Natural killer cell (primary cell): ENCODE measurements at regions not wholly inside any gene's neighbourhood (a gene's known extent, or its start where the extent isn't known, plus 50 kb on each side); places are given as distances from the start of the nearest gene placed in this dataset.

Experiments
- ATAC-seq, 3 donors: fragments of 150-1000 bp in 2 of 3; fragments of 200-7000 bp in 1 of 3; cut with Tn5 transposase; 1 replicate in 1 of 3; 2 replicates in 2 of 3; pipeline ENCODE4 v1.10.0; 2021; ENCODE audit warnings: mild to moderate bottlenecking in 2 of 3, moderate library complexity in 2 of 3
- DNase-seq, 2 donors: peaks; one replicate each; pipeline versions ENCODE4 v3.0.0 to v3.0.0-alpha.2; 2013 to 2021; ENCODE audit warnings: mixed read lengths in 1 of 2
- H3K27ac ChIP-seq: one replicate; pipeline ENCODE4 v1.5.1; 2013; ENCODE audit warnings: mild to moderate bottlenecking, low read length
- H3K27me3 ChIP-seq: one replicate; pipeline ENCODE4 v1.6.1; 2013; ENCODE audit warnings: low read length; ENCODE audit not compliant: control insufficient read depth, insufficient read depth
- H3K36me3 ChIP-seq: one replicate; pipeline ENCODE4 v1.6.1; 2013; ENCODE audit warnings: low read length; ENCODE audit not compliant: control insufficient read depth, insufficient read depth
- H3K4me1 ChIP-seq: one replicate; pipeline ENCODE4 v1.6.1; 2013; ENCODE audit warnings: low read length; ENCODE audit not compliant: control insufficient read depth, insufficient read depth
- H3K4me3 ChIP-seq: one replicate; pipeline ENCODE4 v1.5.1; 2013; ENCODE audit warnings: low read length
- H3K9me3 ChIP-seq: one replicate; pipeline ENCODE4 v1.6.1; 2013; ENCODE audit warnings: low read length; ENCODE audit not compliant: control insufficient read depth, insufficient read depth
- H3K27ac Mint-ChIP-seq, 2 donors: one replicate each; pipeline ENCODE4 v1.8.0; 2022; ENCODE audit warnings: mild to moderate bottlenecking in 2 of 2, mixed read lengths in 2 of 2, moderate library complexity in 1 of 2
- H3K27me3 Mint-ChIP-seq, 2 donors: one replicate each; pipeline ENCODE4 v1.8.0; 2022; ENCODE audit warnings: low read depth in 2 of 2, mixed read lengths in 2 of 2
- H3K36me3 Mint-ChIP-seq: one replicate; pipeline ENCODE4 v1.8.0; 2022; ENCODE audit warnings: mixed read lengths
- H3K4me1 Mint-ChIP-seq, 2 donors: one replicate each; pipeline ENCODE4 v1.8.0; 2022; ENCODE audit warnings: mixed read lengths in 2 of 2
- H3K4me3 Mint-ChIP-seq: one replicate; pipeline ENCODE4 v1.8.0; 2022; ENCODE audit warnings: mild to moderate bottlenecking, moderate library complexity, mixed read lengths
- H3K9me3 Mint-ChIP-seq, 2 donors: one replicate each; pipeline ENCODE4 v1.8.0; 2022; ENCODE audit warnings: mixed read lengths in 2 of 2
- WGBS: methylation state at CpG from one replicate; pipeline ENCODE4 v1.1.7; 2013; ENCODE audit warnings: missing lambda C conversion rate; ENCODE audit not compliant: insufficient coverage; 5-methylcytosine and 5-hydroxymethylcytosine counted together
- intact Hi-C: fragments of 100-400 bp; cut with micrococcal nuclease; formaldehyde crosslinking; loops from one replicate; pipeline ENCODE4 v1.14.2; 2022
- TF ChIP-seq, protein P1 (sequence below): fragments of 200-600 bp; IDR thresholded peaks from one replicate; pipeline ENCODE4 v1.8.0; 2022; ENCODE audit warnings: antibody characterized with exemption

DNA sequence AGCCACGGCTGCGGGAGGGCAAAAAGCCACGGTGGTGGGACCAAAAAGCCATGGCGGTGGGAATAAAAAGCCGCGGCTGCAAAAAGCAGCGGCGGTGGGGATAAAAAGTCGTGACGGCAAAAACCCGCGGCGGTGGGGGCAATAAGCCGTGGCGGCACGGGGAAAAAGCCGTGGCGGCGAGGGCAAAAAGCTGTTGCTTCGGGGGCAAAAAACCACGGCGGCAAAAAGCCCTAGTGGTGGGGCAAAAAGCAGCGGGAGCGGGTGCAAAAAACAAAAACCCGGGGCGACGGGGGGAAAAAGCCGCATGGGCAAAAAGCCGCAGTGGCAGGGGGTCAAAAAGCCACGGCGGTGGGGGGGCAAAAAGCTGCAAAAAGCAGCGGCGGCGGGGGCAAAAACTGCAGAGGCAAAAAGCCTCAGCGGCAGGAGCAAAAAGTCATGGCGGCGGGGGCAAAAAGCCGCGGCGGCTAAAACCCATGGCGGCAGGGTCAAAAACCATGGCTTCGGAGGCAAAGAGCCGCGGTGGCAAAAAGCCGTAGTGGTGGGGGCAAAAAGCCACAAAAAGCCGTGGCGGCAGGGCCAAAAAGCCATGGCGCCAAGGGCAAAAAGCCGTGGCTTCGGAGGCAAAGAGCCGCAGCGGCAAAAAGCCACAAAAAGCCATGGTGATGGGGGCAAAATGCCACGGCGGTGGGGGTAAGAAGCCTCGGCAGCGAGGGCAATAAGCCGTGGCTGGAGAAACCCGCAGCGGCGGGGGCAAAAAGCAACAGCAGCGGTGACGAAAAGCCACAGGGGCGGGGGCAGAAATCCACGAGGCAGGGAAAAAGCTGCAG lies 525.8 kb downstream of the ZNF33B start:
- intact Hi-C loops: no loop called here
- Histone ChIP-seq H3K27me3 (no peaks in the 10 kb centered on the region), H3K36me3 (no peaks in the 10 kb centered on the region), H3K4me3 (no peak overlapping the region), H3K9me3 (peaks cover 23% of the 10 kb centered on the region), H3K27ac (no peak overlapping the region), H3K4me1 (no peaks in the 10 kb centered on the region)
- no peak for DNase-seq
- Mint-ChIP-seq H3K4me1 (no peaks in the 10 kb centered on the region), H3K9me3 (peaks cover 4 to 19% of the 10 kb centered on the region in 2 donors), H3K4me3 (no peak overlapping the region), H3K27me3 (no peaks in the 10 kb centered on the region), H3K27ac (no peak overlapping the region), H3K36me3 (peaks cover 15% of the 10 kb centered on the region)
- 78% methylated on average over 64 of the region's 64 CpGs for WGBS
- TF ChIP-seq, protein P1, sequence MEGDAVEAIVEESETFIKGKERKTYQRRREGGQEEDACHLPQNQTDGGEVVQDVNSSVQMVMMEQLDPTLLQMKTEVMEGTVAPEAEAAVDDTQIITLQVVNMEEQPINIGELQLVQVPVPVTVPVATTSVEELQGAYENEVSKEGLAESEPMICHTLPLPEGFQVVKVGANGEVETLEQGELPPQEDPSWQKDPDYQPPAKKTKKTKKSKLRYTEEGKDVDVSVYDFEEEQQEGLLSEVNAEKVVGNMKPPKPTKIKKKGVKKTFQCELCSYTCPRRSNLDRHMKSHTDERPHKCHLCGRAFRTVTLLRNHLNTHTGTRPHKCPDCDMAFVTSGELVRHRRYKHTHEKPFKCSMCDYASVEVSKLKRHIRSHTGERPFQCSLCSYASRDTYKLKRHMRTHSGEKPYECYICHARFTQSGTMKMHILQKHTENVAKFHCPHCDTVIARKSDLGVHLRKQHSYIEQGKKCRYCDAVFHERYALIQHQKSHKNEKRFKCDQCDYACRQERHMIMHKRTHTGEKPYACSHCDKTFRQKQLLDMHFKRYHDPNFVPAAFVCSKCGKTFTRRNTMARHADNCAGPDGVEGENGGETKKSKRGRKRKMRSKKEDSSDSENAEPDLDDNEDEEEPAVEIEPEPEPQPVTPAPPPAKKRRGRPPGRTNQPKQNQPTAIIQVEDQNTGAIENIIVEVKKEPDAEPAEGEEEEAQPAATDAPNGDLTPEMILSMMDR: no peak
- ATAC-seq: no peak

GRCh38 chr10:42111661-42112330 lies 526.6 kb downstream of the ZNF33B start:
- 84% methylated on average over 43 of the region's 43 CpGs for WGBS
- H3K27me3 Mint-ChIP-seq: no peaks in the 10 kb centered on the region
- Histone ChIP-seq H3K4me3 (no peak overlapping the region), H3K4me1 (no peaks in the 10 kb centered on the region), H3K9me3 (peaks cover 23% of the 10 kb centered on the region), H3K36me3 (no peaks in the 10 kb centered on the region), H3K27me3 (no peaks in the 10 kb centered on the region), H3K27ac (no peak overlapping the region)
- H3K36me3 Mint-ChIP-seq: peaks cover 7% of the 10 kb centered on the region
- intact Hi-C loops: no loop called here
- H3K4me3 Mint-ChIP-seq: no peak overlapping the region
- H3K4me1 Mint-ChIP-seq: no peaks in the 10 kb centered on the region
- no peak for DNase-seq
- no peak overlapping the region for H3K27ac Mint-ChIP-seq
- peaks cover 7 to 16% of the 10 kb centered on the region in 2 donors for H3K9me3 Mint-ChIP-seq
- no peak for ATAC-seq
- TF ChIP-seq, protein P1: no peak

GRCh38 chr10:42111076-42111475 lies 527.3 kb downstream of the ZNF33B start:
- intact Hi-C loops: no loop called here
- H3K4me1 Mint-ChIP-seq: no peaks in the 10 kb centered on the region
- no peaks in the 10 kb centered on the region for H3K4me1 ChIP-seq
- peaks cover 8 to 14% of the 10 kb centered on the region in 2 donors for H3K9me3 Mint-ChIP-seq
- no peak overlapping the region for H3K27ac Mint-ChIP-seq
- TF ChIP-seq, protein P1: no peak
- H3K9me3 ChIP-seq: peaks cover 23% of the 10 kb centered on the region
- H3K27ac ChIP-seq: no peak overlapping the region
- no peaks in the 10 kb centered on the region for H3K27me3 ChIP-seq
- DNase-seq: no peak
- no peak overlapping the region for H3K4me3 ChIP-seq
- no peak for ATAC-seq
- no peaks in the 10 kb centered on the region for H3K36me3 ChIP-seq
- no peaks in the 10 kb centered on the region for H3K27me3 Mint-ChIP-seq
- no peaks in the 10 kb centered on the region for H3K36me3 Mint-ChIP-seq
- H3K4me3 Mint-ChIP-seq: no peak overlapping the region
- WGBS: 86% methylated on average over 33 of the region's 33 CpGs
